ENCODE measurements at regions not wholly inside any gene's neighbourhood (a gene's known extent, or its start where the extent isn't known, plus 50 kb on each side); places are given as distances from the start of the nearest gene placed in this dataset.

GRCh38 chr3:80676866-80677265 lies 909.1 kb upstream of the ROBO1 start:
- TF ChIP-seq CTCF (IDR thresholded peaks at IDR 0.05): no peak
- no peak for TF ChIP-seq EP300 (IDR thresholded peaks at IDR 0.05; ENCODE audit: low read depth)
